NT2/D1 (cell line): ENCODE measurements at regions not wholly inside any gene's neighbourhood (a gene's known extent, or its start where the extent isn't known, plus 50 kb on each side); places are given as distances from the start of the nearest gene placed in this dataset.

Source experiments
- SUZ12 ChIP-seq: IDR thresholded peaks from 2 replicates; pipeline ENCODE4 v1.6.1; 2011; ENCODE audit not compliant: insufficient read length, insufficient read depth; ENCODE audit errors: extremely low read depth
- YY1 ChIP-seq: IDR thresholded peaks from 2 replicates; pipeline ENCODE4 v1.6.1; 2011; ENCODE audit not compliant: insufficient read length, insufficient read depth
- ZNF274 ChIP-seq: IDR thresholded peaks from 2 replicates; pipeline ENCODE4 v1.6.1; 2011; ENCODE audit warnings: mild to moderate bottlenecking, low read depth, low read length

DNA sequence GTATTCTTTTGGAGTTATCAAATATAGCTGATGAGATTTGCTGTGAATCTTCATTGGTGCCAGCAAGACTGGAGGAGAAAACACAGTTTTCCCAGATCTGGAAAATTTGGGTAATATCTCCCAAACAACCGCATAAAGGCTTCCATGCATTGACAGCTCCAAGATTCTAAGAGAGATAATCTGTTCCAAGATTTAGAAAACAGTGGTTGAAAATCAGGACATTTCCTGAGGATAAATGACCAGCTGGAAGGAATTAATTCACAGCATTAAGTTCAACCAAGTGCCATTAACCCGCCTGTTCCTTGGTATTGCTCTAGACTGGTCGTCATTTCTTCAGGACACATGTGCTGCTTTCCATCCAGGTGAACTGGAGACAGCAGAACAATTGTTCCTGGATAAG is 147.9 kb upstream of the PRICKLE1 start:
- TF ChIP-seq SUZ12 (no peak), ZNF274 (no peak), YY1 (no peak)
